Activated CD4-positive, alpha-beta T cell treated with anti-CD3 and anti-CD28 coated beads for 1 hour (primary cell): ENCODE measurements at regions not wholly inside any gene's neighbourhood (a gene's known extent, or its start where the extent isn't known, plus 50 kb on each side); places are given as distances from the start of the nearest gene placed in this dataset.

Source experiments
- DNase-seq: peaks from one replicate; pipeline ENCODE4 v3.0.0-alpha.2; 2020

- no peak for DNase-seq
Observed at GRCh38 chr1:88186911-88187310, 497.2 kb upstream of the PKN2 start.

DNA sequence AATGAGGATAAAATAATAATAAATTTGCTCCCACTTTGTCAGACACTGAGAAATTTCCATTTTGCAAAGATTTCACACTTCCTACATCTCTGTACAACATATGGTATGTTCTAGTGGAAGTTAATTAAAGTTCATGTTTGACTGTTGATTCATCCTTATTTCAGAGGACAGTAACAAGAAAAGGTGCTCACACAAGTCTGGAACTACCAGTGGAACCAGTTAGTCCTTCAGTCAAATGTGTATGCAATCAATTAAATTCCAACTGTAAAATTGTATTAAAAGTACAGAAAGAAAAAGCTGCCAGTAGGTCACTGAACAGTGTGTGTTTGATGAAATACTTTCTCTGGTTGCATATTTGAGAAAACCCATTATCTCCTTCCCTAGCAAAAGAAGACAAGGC lies 496.0 kb upstream of the PKN2 start:
- no peak for DNase-seq

DNA sequence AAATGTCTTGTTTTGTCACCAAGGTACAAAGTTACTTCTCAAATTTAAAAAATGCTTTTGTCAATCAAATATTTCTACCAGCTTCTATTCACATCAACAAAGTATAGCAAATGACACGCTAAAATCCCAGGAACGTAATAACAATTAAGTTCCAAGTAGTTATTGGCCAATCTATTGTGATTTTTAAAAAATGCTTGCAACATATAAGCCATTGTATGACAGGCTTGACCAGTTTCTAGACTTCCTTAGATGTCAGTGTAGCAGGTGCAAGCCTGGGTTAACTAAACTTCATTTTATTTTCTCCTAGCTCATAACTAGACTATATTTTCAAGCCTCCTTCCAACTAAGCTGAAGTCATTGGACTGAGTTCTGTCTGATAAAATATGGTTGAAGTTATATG lies 494.5 kb upstream of the PKN2 start:
- DNase-seq, result no peak

- no peak for DNase-seq
Observed at GRCh38 chr1:88191917-88192316, 492.2 kb upstream of the PKN2 start.

GRCh38 chr1:88194542-88194941 lies 489.5 kb upstream of the PKN2 start:
- DNase-seq, result no peak

DNA sequence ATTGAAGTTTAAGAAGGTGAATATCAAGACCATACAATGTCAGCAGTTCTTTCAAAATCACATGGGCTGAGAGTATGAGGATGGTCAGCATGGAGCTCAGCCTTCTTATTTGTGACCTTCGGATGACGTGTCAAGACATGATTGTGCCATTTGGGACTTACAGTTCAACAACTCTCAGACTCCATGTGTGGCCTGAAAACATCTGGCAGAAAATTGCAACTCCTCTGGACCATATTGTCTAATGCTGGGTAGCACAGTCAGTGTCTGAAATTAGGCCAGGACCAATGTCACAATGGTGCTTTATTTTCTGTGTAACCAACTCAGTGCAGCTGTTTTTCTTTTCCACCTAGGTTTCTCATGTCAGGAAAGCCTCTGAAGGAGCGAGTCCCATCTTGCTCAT lies 483.5 kb upstream of the PKN2 start:
- no peak for DNase-seq

DNA sequence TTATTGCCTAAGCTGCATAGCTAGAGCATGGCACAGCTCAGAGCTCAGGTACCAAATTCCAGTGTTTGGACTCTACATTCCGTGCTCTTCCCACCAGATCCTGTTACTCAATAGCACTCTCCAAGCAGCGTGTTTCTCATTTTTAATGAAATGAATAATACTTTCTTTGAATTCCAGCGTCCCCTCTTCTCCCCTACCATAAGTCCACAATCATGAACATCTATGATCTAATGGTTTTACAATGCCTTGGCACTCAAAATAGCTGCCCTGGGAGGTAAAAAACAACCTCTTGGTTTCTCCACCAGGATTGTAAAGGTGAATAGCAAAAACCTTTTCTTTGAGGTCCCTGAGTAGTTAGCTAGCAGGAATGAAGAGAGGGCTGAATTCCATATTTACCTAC lies 480.0 kb upstream of the PKN2 start:
- no peak for DNase-seq

DNA sequence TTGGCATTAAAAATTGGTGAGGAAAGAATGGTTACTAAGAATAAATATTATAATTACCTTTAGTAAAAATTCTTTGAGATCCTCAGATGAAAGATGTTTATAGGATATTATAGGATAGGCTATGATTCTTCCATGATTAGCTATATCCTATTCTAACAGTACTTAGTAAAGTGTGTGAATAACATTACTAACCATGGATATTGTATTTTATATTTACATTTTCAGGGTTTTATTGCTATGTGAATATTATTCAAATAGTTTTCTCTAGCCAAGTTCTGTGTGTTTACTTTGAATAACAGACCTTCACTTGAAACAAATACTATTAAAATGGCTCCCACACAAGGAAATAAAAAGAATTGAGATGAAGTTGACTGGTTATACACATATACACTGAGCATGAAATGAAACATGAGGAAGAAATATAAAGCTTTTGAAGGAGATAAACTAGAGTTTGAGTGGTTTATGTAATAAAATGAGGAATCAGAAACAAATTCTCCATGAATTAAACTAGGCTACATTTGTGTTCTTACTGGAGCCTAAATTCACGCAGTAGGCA lies 479.4 kb upstream of the PKN2 start:
- no peak for DNase-seq

DNA sequence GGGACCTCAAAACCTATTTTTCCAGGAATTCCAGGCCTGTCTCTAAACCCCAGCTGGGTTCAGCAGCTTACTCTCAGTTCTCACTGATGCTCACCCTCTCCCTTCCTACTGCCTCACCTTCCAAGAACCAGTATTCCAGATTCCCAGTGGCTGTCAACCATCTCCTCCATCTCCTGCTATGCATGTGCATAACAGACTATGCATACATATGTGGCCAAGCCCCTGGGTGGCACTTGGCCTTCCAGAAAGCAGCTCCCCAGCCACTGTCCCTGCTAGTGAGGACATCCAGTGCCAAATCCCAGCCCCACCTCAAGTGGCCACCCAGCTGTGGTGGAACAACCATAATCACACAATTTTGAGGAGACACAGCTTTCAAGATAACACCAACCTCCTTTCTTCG lies 475.7 kb upstream of the PKN2 start:
- DNase-seq, result no peak

GRCh38 chr1:88210103-88210787 lies 473.8 kb upstream of the PKN2 start:
- DNase-seq, result no peak

- DNase-seq, result no peak
Observed at GRCh38 chr1:88216441-88216840, 467.6 kb upstream of the PKN2 start.

- no peak for DNase-seq
Observed at GRCh38 chr1:88217386-88217785, 466.7 kb upstream of the PKN2 start.

GRCh38 chr1:88219521-88219920 lies 464.6 kb upstream of the PKN2 start:
- DNase-seq, result no peak

- no peak for DNase-seq
Observed at GRCh38 chr1:88221411-88221810, 462.7 kb upstream of the PKN2 start.

GRCh38 chr1:88224906-88225305 lies 459.2 kb upstream of the PKN2 start:
- DNase-seq, result no peak

DNA sequence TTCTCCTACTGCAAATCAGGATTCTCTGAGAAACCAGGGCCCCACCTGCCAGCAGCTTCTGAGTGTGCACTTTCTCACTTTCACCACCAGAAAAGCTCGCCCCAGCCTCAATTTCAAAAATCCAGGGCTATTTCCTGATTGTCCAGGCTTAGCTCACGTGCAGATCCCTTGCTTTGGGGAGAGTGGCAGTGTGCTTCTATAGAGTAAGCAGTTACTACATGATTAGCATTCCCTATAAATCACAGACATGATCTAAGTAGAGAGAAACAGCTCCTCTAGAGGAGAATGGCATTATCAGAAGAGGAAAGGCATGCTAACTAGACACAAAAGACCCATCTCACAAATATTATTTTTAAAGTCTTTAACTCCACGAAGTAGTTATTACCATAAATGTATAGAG lies 456.0 kb upstream of the PKN2 start:
- DNase-seq, result no peak

DNA sequence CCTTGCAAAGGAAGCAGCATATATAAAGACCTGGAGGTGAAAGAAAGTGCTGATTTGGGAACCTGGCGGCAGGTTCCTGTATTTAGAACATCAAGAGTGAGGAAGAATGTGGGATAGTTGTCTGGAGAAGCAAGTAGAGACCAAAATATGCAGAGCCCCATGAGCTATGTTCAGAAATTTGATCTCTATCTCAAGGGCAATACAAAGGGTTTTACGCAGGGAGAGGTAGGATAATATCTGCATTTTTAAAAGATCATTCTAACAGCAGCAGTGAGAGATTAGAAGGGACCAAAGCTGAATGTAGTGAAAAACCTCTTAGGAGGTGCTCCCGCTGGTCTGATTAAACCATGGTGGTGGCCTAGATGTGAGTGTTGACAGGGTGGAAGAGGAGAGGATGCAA lies 453.9 kb upstream of the PKN2 start:
- no peak for DNase-seq

DNA sequence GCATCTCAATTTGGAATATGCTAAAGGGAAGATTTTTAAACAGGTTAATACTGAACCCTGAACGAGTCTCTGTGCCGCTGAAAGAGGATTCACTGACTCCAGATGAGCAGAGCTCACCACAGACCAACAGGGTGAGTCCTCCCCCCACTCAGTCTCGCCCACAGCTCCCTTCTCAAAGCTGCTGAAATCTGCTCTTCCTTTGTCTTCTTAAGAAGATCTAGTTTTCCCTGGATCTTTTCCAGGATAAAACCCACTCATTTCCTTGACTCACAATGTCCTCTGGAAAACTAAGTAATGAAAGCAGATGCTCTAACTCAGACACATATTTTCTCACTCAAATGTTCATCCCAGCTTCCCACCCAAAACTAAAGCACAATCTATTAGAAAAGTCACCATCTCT lies 447.0 kb upstream of the PKN2 start:
- DNase-seq, result no peak

DNA sequence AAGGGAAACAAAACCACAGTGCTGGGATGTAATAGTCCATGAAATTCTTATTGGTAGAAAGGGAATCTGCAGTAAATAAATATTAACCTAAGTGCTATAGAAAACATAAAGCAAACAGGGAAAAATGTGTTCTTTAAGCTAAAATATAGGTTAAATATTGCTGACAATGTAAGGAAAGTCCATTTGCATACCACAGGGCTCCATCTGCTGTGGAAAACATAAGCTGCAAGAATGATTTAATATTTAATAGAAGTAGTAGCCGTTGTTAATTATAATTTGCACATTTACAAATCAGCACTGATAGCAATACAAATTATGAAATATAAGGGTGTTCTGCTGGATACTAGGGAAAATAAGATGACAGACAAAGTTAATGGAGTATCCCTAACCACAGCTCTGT lies 444.9 kb upstream of the PKN2 start:
- DNase-seq, result no peak

DNA sequence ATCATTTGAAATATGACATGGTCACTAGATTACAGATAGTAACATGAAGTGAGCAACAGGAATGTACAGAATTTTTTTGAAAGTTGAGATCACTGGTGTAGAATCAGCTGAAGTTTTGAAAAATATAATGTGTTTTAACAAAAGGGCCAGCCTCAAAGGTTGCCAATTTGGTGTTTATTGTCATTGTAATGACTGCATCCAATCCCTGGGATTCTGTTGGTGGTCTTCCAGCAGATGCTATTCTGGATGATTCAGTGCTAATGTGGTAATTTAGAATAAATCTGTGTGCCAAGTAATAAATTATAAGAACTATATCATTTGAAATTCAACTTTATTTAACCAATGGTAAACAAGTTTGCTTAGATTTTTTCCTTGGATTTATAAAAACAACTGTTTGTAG lies 436.4 kb upstream of the PKN2 start:
- DNase-seq, result no peak

DNA sequence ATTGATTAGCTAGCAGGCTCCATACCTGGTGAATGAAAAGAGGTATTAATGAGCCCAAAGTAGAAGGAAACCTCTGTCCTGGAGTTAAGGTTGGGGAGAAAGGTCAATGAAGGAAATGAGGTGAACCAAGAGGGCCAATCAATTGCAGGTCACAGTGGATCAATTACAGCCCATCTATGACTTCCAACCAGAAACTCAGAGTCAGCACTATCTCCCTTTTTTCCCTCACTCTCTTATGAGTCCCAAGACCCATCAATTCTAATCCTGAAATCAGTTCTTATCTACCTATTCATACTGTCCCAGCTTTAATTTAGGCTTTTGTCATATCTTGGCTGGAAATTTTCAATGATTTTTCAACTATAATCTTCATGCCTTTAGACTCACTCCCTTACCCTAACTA lies 433.2 kb upstream of the PKN2 start:
- no peak for DNase-seq

DNA sequence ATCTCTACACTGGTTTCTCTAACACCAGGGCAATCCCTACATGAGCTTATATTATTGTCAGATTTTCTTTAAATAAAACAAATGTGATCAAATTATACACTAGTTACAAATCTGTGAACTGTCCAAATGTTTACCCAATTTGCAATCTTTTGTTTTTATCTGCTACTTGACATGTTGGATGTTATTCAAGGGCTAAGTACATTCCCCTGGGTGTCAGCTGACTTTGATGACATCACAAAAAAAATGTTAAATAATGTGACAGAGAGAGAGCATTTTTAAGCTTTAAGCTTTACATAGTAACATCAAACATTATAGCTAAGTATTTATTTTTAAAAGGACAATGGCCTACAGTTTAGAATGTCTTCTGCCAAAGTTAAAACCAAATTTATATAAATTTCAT lies 431.3 kb upstream of the PKN2 start:
- no peak for DNase-seq

GRCh38 chr1:88265606-88266005 lies 418.5 kb upstream of the PKN2 start:
- no peak for DNase-seq

DNA sequence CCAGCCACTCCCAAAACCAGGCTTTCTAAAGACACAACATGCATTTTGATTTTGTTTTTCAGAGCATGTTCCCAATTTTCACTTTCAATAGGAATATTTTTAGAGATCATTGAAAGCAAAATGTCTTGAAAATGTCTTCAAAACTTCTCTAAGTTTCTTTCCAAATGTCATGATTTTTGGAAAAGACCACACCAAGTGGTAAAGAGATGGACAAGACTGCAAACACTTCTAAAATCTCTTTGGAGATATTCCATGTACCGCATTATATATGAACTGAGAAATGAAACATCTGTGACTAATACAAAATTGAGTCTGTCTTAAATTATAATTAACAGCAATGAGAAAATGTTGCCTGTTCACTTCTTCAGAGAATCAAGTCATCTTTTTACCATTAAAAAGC lies 418.0 kb upstream of the PKN2 start:
- no peak for DNase-seq

GRCh38 chr1:88272216-88272615 lies 411.9 kb upstream of the PKN2 start:
- no peak for DNase-seq
